ENCODE measurements at regions not wholly inside any gene's neighbourhood (a gene's known extent, or its start where the extent isn't known, plus 50 kb on each side); places are given as distances from the start of the nearest gene placed in this dataset.
"Not testable (repeated sequence)": the region's sequence is repeated elsewhere in the genome, so short reads cannot be mapped to it uniquely, and the experiment has no call there.

- no peak for DNase-seq
These were observed 62.8 kb upstream of the EIF5 start for GRCh38 chr14:103271189-103271588.

- no peak for DNase-seq
These were observed 60.8 kb upstream of the EIF5 start for GRCh38 chr14:103273145-103273744.

GRCh38 chr14:103273745-103274615 lies 60.1 kb upstream of the EIF5 start:
- DNase-seq, result no peak

GRCh38 chr14:103275000-103275399 lies 59.0 kb upstream of the EIF5 start:
- no peak for DNase-seq

GRCh38 chr14:103277931-103278330 lies 56.1 kb upstream of the EIF5 start:
- DNase-seq, result no peak

- DNase-seq, result no peak
These were observed 54.7 kb upstream of the EIF5 start for GRCh38 chr14:103279142-103280025.

GRCh38 chr14:103280278-103280928 lies 53.6 kb upstream of the EIF5 start:
- DNase-seq, result no peak

- DNase-seq, result peak; percentile 85
These were observed 52.4 kb upstream of the EIF5 start for GRCh38 chr14:103281496-103282231.

GRCh38 chr14:103282309-103282708 lies 51.7 kb upstream of the EIF5 start:
- DNase-seq, result not testable (repeated sequence)

- DNase-seq, result no peak
These were observed 51.1 kb upstream of the EIF5 start for GRCh38 chr14:103282932-103283331.

GRCh38 chr14:103283916-103284315 lies 50.1 kb upstream of the EIF5 start:
- DNase-seq, result no peak

All from islet precursor cell (in vitro differentiated cells).